H9 (cell line): ENCODE measurements at regions not wholly inside any gene's neighbourhood (a gene's known extent, or its start where the extent isn't known, plus 50 kb on each side); places are given as distances from the start of the nearest gene placed in this dataset.

Experiments used
- DNase-seq: peaks from one replicate; pipeline ENCODE4 v3.0.0-alpha.2; 2017
- H2AFZ ChIP-seq: one replicate; pipeline ENCODE4 v1.6.1; 2013; ENCODE audit warnings: mild to moderate bottlenecking, low read length, control low read depth, moderate library complexity
- H2AK5ac ChIP-seq: 2 replicates; pipeline ENCODE4 v1.6.1; 2013; ENCODE audit warnings: low read length, control low read depth, mixed read lengths; ENCODE audit not compliant: insufficient read length
- H2BK120ac ChIP-seq: one replicate; pipeline ENCODE4 v1.6.1; 2013; ENCODE audit warnings: low read depth, mild to moderate bottlenecking, low read length, control low read depth, inconsistent platforms; ENCODE audit not compliant: poor library complexity, severe bottlenecking
- H2BK12ac ChIP-seq: 2 replicates; pipeline ENCODE4 v1.6.1; 2013; ENCODE audit warnings: low read length, control low read depth, mixed read lengths, low read depth; ENCODE audit not compliant: insufficient read length
- H2BK15ac ChIP-seq: 2 replicates; pipeline ENCODE4 v1.6.1; 2013; ENCODE audit warnings: low read depth, low read length, control low read depth
- H2BK20ac ChIP-seq: one replicate; pipeline ENCODE4 v1.6.1; 2013; ENCODE audit warnings: low read depth, mild to moderate bottlenecking, low read length, control low read depth, inconsistent platforms; ENCODE audit not compliant: poor library complexity, severe bottlenecking
- H2BK5ac ChIP-seq: 2 replicates; pipeline ENCODE4 v1.6.1; 2013; ENCODE audit warnings: low read length, control low read depth, mixed read lengths; ENCODE audit not compliant: insufficient read length
- H3K14ac ChIP-seq: 2 replicates; pipeline ENCODE4 v1.6.1; 2013; ENCODE audit warnings: low read length, control low read depth; ENCODE audit not compliant: insufficient read depth
- H3K18ac ChIP-seq: 2 replicates; pipeline ENCODE4 v1.6.1; 2013; ENCODE audit warnings: low read depth, mild to moderate bottlenecking, mixed read lengths, low read length, control low read depth; ENCODE audit not compliant: insufficient read length
- H3K23ac ChIP-seq: 2 replicates; pipeline ENCODE4 v1.6.1; 2013; ENCODE audit warnings: low read length, control low read depth, mixed read lengths, low read depth; ENCODE audit not compliant: insufficient read length
- H3K23me2 ChIP-seq: 2 replicates; pipeline ENCODE4 v1.6.1; 2013; ENCODE audit warnings: low read depth, mild to moderate bottlenecking, mixed read lengths, low read length, control low read depth; ENCODE audit not compliant: insufficient read length, poor library complexity, severe bottlenecking
- H3K27ac ChIP-seq: 2 replicates; pipeline ENCODE4 v1.5.1; 2013; ENCODE audit warnings: low read length, control low read depth, mixed read lengths, low read depth; ENCODE audit not compliant: insufficient read length
- H3K27me3 ChIP-seq: 2 replicates; pipeline ENCODE4 v1.6.1; 2013; ENCODE audit warnings: low read length, control low read depth, inconsistent platforms; ENCODE audit not compliant: insufficient read depth
- H3K4ac ChIP-seq: 2 replicates; pipeline ENCODE4 v1.6.1; 2013; ENCODE audit warnings: low read depth, mild to moderate bottlenecking, control low read depth, inconsistent platforms, low read length, moderate library complexity
- H3K4me1 ChIP-seq: 2 replicates; pipeline ENCODE4 v1.6.1; 2013; ENCODE audit warnings: low read length, control low read depth, inconsistent platforms; ENCODE audit not compliant: insufficient read depth
- H3K4me2 ChIP-seq: 2 replicates; pipeline ENCODE4 v1.6.1; 2013; ENCODE audit warnings: low read length, control low read depth, mixed read lengths; ENCODE audit not compliant: insufficient read length, insufficient read depth
- H3K56ac ChIP-seq: 2 replicates; pipeline ENCODE4 v1.6.1; 2013; ENCODE audit warnings: low read depth, mild to moderate bottlenecking, mixed read lengths, low read length, control low read depth; ENCODE audit not compliant: insufficient read length
- H3K79me1 ChIP-seq: 2 replicates; pipeline ENCODE4 v1.6.1; 2013; ENCODE audit warnings: low read depth, mild to moderate bottlenecking, moderate library complexity, low read length, control low read depth, inconsistent platforms; ENCODE audit not compliant: insufficient read depth, poor library complexity, severe bottlenecking
- H3K79me2 ChIP-seq: 2 replicates; pipeline ENCODE4 v1.6.1; 2013; ENCODE audit warnings: low read length, control low read depth, inconsistent platforms; ENCODE audit not compliant: insufficient read depth
- H3K9ac ChIP-seq: 2 replicates; pipeline ENCODE4 v1.6.1; 2013; ENCODE audit warnings: low read length, control low read depth, mixed read lengths; ENCODE audit not compliant: insufficient read length; ENCODE audit errors: extremely low read depth
- H3K9me3 ChIP-seq: one replicate; pipeline ENCODE4 v1.6.1; 2013; ENCODE audit warnings: low read depth, low read length, inconsistent platforms; ENCODE audit not compliant: control insufficient read depth
- H3T11ph ChIP-seq: one replicate; pipeline ENCODE4 v1.6.1; 2013; ENCODE audit warnings: mild to moderate bottlenecking, low read length, control low read depth, inconsistent platforms
- H4K20me1 ChIP-seq: one replicate; pipeline ENCODE4 v1.6.1; 2013; ENCODE audit not compliant: control insufficient read depth, insufficient read length, insufficient read depth
- H4K5ac ChIP-seq: 2 replicates; pipeline ENCODE4 v1.6.1; 2013; ENCODE audit warnings: low read depth, mild to moderate bottlenecking, mixed read lengths, low read length, control low read depth; ENCODE audit not compliant: insufficient read length
- H4K8ac ChIP-seq: replicated peaks from 2 replicates; pipeline ENCODE4 v1.6.1; 2013; ENCODE audit warnings: low read length, control low read depth, mixed read lengths, low read depth; ENCODE audit not compliant: insufficient read length
- H4K91ac ChIP-seq: 2 replicates; pipeline ENCODE4 v1.6.1; 2013; ENCODE audit warnings: low read depth, mild to moderate bottlenecking, moderate library complexity, mixed read lengths, low read length, control low read depth; ENCODE audit not compliant: insufficient read length
- H3K27ac Mint-ChIP-seq, 3 experiments: 2 replicates in 2 of 3; 3 replicates in 1 of 3; pipeline ENCODE4 v1.8.0; 2020 to 2021; ENCODE audit warnings: mixed read lengths in 3 of 3, mild to moderate bottlenecking in 1 of 3, moderate library complexity in 1 of 3
- H3K27me3 Mint-ChIP-seq: 2 replicates; pipeline ENCODE4 v1.8.0; 2021; ENCODE audit warnings: low read depth, mild to moderate bottlenecking, moderate library complexity, mixed read lengths
- H3K36me3 Mint-ChIP-seq, 3 experiments: 2 replicates in 2 of 3; 3 replicates in 1 of 3; pipeline ENCODE4 v1.8.0; 2020 to 2021; ENCODE audit warnings: low read depth in 3 of 3, mixed read lengths in 3 of 3; ENCODE audit not compliant: insufficient read depth in 1 of 3
- H3K4me1 Mint-ChIP-seq, 2 experiments: 2 replicates each; pipeline ENCODE4 v1.8.0; 2020; ENCODE audit warnings: mixed read lengths in 2 of 2
- H3K4me3 Mint-ChIP-seq, 2 experiments: 2 replicates in 1 of 2; 3 replicates in 1 of 2; pipeline ENCODE4 v1.8.0; 2020 to 2021; ENCODE audit warnings: mild to moderate bottlenecking in 2 of 2, mixed read lengths in 2 of 2, moderate library complexity in 1 of 2
- H3K9me3 Mint-ChIP-seq, 2 experiments: 2 replicates in 1 of 2; 3 replicates in 1 of 2; pipeline ENCODE4 v1.8.0; 2020; ENCODE audit warnings: mild to moderate bottlenecking in 2 of 2, mixed read lengths in 2 of 2, moderate library complexity in 1 of 2
- CTCF ChIP-seq: fragments of 200-600 bp; sonication (generic); conservative IDR thresholded peaks from 3 replicates; pipeline ENCODE4 v1.8.0; 2021; ENCODE audit warnings: antibody characterized with exemption, mild to moderate bottlenecking
- WGBS: extraction: QIAGEN DNeasy Blood & Tissue Kit; methylation state at CpG from one replicate; pipeline ENCODE4 v1.1.7; 2013; ENCODE audit warnings: missing lambda C conversion rate, low lambda C conversion rate, mixed read lengths; ENCODE audit not compliant: insufficient read length; ENCODE audit errors: extremely low coverage; 5-methylcytosine and 5-hydroxymethylcytosine counted together

- H3T11ph ChIP-seq, result no peak overlapping the region
- no peak overlapping the region for H2BK120ac ChIP-seq
- no peaks in the 10 kb centered on the region for H4K20me1 ChIP-seq
- H2BK20ac ChIP-seq, result no peak overlapping the region
- no peaks in the 10 kb centered on the region for H3K79me1 ChIP-seq
- peaks cover 10 to 11% of the 10 kb centered on the region in 2 experiments for H3K4me1 Mint-ChIP-seq
- no peaks in the 10 kb centered on the region for H3K4me1 ChIP-seq
- H4K8ac ChIP-seq, result no peak overlapping the region
- TF ChIP-seq CTCF, result no peak
- H3K27ac ChIP-seq, result no peak overlapping the region
- no peaks in the 10 kb centered on the region for H3K9me3 ChIP-seq
- H3K27me3 ChIP-seq, result no peaks in the 10 kb centered on the region
- H3K79me2 ChIP-seq, result no peaks in the 10 kb centered on the region; the same call in 1 of the 2 replicates
- H2AK5ac ChIP-seq, result no peak overlapping the region
- H2AFZ ChIP-seq, result no peak overlapping the region
- no peak overlapping the region for H2BK5ac ChIP-seq
- H2BK15ac ChIP-seq, result no peak overlapping the region
- H3K9me3 Mint-ChIP-seq, result peaks cover 0 to 3% of the 10 kb centered on the region in 2 experiments; a peak in 2 of 5 replicates
- no peak overlapping the region for H3K23ac ChIP-seq
- H3K27ac Mint-ChIP-seq, result no peak overlapping the region
- no peak overlapping the region for H3K4me3 Mint-ChIP-seq
- no peak overlapping the region for H3K4me2 ChIP-seq
- no peak overlapping the region for H4K5ac ChIP-seq
- H2BK12ac ChIP-seq, result no peak overlapping the region
- no peak for DNase-seq
- H3K9ac ChIP-seq, result no peak overlapping the region
- WGBS, result no CpG with 5 or more reads among the region's 2 CpGs
- H3K14ac ChIP-seq, result no peak overlapping the region
- H4K91ac ChIP-seq, result no peak overlapping the region
- no peak overlapping the region for H3K4ac ChIP-seq
- no peak overlapping the region for H3K56ac ChIP-seq
- H3K23me2 ChIP-seq, result no peaks in the 10 kb centered on the region
- no peak overlapping the region for H3K18ac ChIP-seq
- no peaks in the 10 kb centered on the region; the same call in 1 of the 2 replicates for H3K27me3 Mint-ChIP-seq
- H3K36me3 Mint-ChIP-seq, result peaks cover 0 to 4% (median 3%) of the 10 kb centered on the region in 3 experiments; a peak in 5 of 7 replicates
Measured at GRCh38 chr4:124181039-124181438, 531.5 kb downstream of the ANKRD50 start.
